ENCODE measurements at regions not wholly inside any gene's neighbourhood (a gene's known extent, or its start where the extent isn't known, plus 50 kb on each side); places are given as distances from the start of the nearest gene placed in this dataset.
A peak's percentile ranks its signal among the peaks of the same experiment; 100 is the strongest.

- no peak for DNase-seq
- ATAC-seq = no peak
- intact Hi-C loops (cut with DNase I) = no loop called here
Observed at GRCh38 chr9:103362986-103363385, 367.9 kb downstream of the CYLC2 start.

- ATAC-seq = no peak
- no peak for DNase-seq
- intact Hi-C loops (cut with DNase I) = no loop called here
Observed at GRCh38 chr9:103364753-103365152, 369.6 kb downstream of the CYLC2 start.

GRCh38 chr9:103371152-103371551 lies 376.0 kb downstream of the CYLC2 start:
- DNase-seq = no peak
- intact Hi-C loops (cut with DNase I) = no loop called here
- ATAC-seq = no peak

- ATAC-seq (no peak), DNase-seq (no peak)
- intact Hi-C loops (cut with DNase I) = no loop called here
Observed at GRCh38 chr9:103372828-103373227, 377.7 kb downstream of the CYLC2 start.

DNA sequence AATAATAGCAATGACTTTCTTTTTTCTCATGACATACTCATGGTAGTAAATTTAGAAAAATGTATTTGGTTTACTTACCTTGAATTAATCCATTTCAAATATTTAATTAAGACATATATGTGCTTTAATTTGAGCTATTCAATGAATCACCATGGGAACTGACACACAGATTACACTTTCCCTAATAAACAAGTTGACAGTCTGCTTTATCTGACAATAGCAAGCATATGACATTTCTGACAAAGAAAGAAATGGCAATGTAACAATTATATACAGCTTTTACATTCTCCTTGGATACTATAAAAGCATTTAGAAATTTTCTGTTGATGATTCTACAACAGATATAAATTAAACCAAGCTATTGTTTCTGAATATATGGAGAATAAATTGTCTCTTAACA lies 382.5 kb downstream of the CYLC2 start:
- DNase-seq (no peak), ATAC-seq (no peak)
- intact Hi-C loops (cut with DNase I) = no loop called here

GRCh38 chr9:103397868-103398600 lies 402.9 kb downstream of the CYLC2 start:
- intact Hi-C loops (cut with DNase I) = no loop called here
- ATAC-seq = peak in 1 of 2 donors; percentile 51
- DNase-seq = no peak

- DNase-seq = no peak
- ATAC-seq = no peak
- intact Hi-C loops (cut with DNase I) = no loop called here
Observed at GRCh38 chr9:103399535-103399934, 404.4 kb downstream of the CYLC2 start.

DNA sequence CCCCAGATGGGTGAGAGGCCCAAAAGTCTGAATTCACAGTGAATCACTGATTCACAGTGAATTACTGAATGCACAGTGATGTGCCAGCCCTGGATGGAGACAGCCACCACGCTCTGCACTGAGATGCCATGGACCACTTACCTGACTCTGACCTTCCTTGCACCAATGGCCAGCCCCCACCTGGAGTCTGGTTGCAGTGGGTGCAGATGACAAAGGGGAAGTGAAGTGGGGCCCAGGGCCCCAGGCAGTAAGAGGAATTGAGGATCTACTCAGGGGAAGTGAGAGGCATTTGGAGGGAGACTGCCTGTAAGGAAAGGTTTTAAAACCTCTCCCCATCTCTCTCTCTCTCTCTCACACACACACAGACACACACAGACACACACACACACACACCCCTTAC lies 412.1 kb downstream of the CYLC2 start:
- no peak for DNase-seq
- no peak for ATAC-seq
- intact Hi-C loops (cut with DNase I) = no loop called here

GRCh38 chr9:103410059-103410458 lies 414.9 kb downstream of the CYLC2 start:
- DNase-seq = no peak
- no peak for ATAC-seq
- intact Hi-C loops (cut with DNase I) = no loop called here

DNA sequence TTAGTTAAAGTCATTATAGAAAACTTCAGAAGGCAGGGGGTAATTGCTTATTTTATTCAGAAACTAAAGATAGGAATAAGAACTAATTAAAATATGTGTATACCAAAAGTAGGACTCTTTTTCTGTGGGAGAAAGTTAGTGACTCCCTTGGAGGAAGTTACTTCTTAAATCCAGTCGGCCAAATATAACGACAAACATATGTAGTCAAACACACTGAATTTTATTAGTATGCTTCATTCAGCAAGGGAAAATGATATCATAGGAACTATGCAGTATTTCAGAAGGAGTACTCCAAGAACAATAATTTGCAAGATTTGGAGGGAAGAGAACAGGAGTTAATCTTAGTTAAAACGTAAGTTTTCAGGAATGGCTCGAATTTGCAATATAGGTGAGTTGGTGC lies 432.6 kb downstream of the CYLC2 start:
- ATAC-seq (no peak), DNase-seq (no peak)
- intact Hi-C loops (cut with DNase I) = no loop called here

- DNase-seq (no peak), ATAC-seq (no peak)
- intact Hi-C loops (cut with DNase I) = no loop called here
Observed at GRCh38 chr9:103430469-103430868, 435.3 kb downstream of the CYLC2 start.

DNA sequence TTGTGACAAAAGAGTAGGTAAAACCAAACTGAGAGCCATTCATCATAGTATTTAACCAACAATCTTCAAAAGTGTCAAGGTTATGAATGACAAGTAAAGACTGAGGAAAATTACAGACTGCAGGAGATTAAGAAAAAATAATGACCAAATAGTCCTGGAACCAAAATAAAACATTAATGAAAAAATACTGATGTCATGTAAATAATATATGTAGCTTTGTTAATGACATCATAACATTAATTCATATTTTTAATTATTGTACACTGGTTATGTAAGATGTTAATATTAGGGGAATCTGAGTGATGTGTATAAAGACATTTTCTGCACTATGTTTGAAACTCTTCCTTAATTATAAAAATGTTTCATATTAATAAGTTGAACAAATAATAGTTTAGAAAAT lies 436.7 kb downstream of the CYLC2 start:
- no peak for ATAC-seq

GRCh38 chr9:103444176-103444575 lies 449.0 kb downstream of the CYLC2 start:
- ATAC-seq (no peak), DNase-seq (no peak)
- intact Hi-C loops (cut with DNase I) = no loop called here

More for the DNA sequence above, 436.7 kb downstream of the CYLC2 start:
- intact Hi-C loops (cut with DNase I) = no loop called here
- DNase-seq = no peak

DNA sequence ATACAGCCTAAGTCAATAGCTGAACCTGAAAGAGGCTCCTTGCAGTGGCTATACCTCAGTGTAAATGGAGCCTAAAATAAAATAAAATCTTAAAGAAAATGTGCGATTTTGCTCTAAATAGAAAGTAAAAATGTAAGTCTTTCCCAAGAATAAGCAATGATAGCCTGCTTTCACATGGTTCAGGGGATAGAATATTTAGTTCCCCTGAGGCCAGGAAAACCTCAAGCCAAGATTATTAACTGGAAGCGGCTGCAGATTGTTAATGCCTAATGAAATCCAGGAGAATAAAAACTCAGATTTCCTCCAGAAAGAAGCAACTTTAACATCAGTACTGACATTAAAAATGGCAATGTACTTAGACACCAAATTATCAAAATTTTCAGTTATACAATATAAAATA lies 463.7 kb downstream of the CYLC2 start:
- ATAC-seq = no peak
- intact Hi-C loops (cut with DNase I) = no loop called here
- DNase-seq = no peak

GRCh38 chr9:103471241-103471640 lies 476.1 kb downstream of the CYLC2 start:
- intact Hi-C loops (cut with DNase I) = no loop called here
- DNase-seq (no peak), ATAC-seq (no peak)

- intact Hi-C loops (cut with DNase I) = no loop called here
- DNase-seq (no peak), ATAC-seq (no peak)
Observed at GRCh38 chr9:103474156-103474555, 479.0 kb downstream of the CYLC2 start.

DNA sequence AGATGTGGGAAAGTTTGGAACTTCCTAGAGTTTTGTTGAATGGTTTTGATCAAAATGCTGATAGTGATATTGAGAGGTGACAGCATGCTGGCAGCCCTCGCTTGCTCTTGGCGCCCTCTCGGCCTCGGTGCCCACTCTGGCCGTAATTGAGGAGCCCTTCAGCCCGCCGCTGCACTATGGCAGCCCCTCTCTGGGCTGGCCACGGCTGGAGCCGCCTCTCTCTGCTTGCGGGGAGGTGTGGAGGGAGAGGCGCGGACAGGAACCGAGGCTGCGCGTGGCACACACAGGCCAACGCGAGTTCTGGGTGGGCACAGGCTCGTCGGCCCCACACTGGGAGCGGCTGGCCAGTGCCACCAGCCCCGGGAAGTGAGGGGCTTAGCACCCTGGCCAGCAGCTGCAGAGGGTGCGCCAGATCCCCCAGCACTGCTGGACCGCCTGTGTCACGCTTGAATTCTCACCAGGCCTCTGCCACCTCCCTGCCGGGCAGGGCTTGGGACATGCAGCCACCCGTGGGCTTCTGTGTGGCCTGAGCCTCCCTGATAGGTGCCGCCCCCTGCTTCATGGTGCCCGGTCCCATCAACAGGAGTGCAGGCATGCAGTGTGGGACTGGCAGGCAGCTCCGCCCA lies 488.5 kb downstream of the CYLC2 start:
- DNase-seq (no peak), ATAC-seq (no peak)
- intact Hi-C loops (cut with DNase I) = no loop called here

DNA sequence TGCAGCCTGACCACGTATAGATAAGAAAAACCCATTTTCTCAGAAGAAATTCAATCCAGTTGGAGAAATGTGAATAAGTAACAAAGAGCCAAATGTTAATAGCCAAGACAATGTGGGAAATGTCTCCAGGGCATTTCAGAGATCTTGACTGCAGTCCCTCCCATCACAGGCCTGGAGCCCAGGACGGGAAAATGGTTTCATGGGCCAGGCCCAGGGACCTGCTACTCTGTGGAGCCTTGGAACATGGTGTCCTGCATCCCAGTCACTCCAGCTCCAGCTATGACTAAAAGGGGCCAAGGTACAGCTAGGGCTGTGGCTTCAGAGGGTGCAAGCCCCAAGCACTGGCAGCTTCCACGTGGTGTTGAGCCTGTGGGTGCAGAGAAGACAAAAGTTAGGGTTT lies 490.0 kb downstream of the CYLC2 start:
- DNase-seq (no peak), ATAC-seq (no peak)
- intact Hi-C loops (cut with DNase I) = no loop called here

DNA sequence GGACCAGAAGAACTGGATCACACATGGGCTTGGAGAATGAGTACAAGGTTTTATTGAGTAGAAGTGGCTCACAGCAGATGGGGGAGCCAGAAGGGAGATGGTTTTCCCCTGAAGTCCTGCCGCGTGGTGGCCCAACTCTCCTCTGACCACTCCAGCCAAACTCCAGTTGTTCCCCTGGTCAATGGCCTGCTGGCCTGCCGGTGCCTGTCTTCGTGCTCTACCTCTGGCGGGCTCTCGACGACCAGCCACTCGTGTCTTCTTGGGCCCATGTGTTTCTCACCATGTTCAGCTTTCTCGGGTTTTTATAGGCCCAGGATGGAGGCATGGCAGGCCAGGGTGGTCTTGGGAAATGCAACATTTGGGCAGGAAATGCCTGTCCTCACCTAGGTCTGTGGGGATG lies 519.6 kb downstream of the CYLC2 start:
- intact Hi-C loops (cut with DNase I) = no loop called here
- ATAC-seq (no peak), DNase-seq (no peak)

DNA sequence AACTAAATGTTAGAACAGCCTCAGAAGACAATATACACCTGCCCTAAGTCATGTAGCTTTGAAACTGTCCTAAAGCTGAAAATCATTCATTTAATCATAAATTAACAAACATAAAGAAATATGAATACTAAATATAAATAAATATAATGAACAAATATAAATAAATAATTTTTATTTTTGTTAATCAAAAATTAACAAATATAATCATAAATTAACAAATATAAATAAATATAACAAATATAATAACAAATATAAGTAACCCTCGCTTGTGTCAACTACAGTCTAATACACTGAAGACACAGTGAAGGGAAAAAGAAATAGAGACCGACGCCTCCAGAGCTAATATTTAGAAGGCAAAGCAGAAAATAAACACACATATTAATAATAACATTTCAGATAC lies 527.3 kb downstream of the CYLC2 start:
- intact Hi-C loops (cut with DNase I) = no loop called here
- DNase-seq (no peak), ATAC-seq (no peak)

DNA sequence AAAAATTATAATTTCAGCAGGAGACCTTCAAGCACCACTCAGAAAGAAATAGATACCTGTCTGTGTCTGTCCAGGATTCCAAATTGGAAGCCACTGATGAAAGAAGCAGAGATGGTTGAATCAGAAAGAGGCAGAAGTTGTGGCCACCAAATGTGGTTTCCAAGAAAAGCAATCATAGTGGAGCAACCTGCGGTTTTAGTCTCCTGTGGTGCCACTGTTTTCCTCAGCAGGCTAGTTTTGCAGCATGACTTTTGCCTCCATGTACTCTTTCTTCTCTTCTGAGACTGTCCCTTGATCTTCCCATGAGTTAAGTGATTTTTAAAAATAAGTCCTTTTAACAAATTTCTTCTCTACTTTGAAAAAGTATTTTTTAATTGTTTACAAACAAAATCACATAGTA lies 535.8 kb downstream of the CYLC2 start:
- intact Hi-C loops (cut with DNase I) = no loop called here
- ATAC-seq = no peak
- no peak for DNase-seq

Data from left cardiac atrium (tissue), 4 donors.